ENCODE measurements at regions not wholly inside any gene's neighbourhood (a gene's known extent, or its start where the extent isn't known, plus 50 kb on each side); places are given as distances from the start of the nearest gene placed in this dataset.
"Not testable (repeated sequence)": the region's sequence is repeated elsewhere in the genome, so short reads cannot be mapped to it uniquely, and the experiment has no call there.

DNA sequence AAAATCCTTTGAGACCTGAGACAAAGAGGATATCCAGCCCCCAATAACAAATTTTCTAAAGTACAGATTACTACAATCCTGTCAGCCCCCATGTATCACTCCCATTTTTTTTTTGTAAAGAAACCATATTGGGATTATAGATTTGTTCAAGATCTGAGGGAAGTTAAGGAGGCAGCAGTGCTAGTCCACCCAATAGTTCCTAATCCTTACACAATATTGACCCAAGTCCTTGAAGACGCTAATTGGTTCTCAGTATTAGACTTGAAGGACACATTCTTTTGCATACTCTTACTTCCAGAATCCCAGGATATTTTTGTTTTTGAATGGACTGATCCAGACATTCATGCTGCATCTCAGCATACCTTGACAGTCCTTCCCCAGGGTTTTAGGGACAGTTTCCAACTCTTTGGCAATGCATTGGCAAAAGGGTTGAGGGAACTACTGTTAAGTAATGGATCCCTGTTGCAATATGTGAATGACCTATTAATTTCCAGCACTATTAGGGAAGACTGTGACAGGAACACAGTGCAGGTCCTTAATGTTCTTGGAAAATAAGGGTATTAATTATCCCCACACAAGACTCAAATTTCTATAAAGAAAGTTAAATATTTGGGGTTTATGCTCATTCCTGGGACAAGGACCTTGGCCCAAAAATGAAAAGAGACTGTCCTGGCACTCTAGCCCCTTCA, 1519.5 kb upstream of the SEL1L start:
- no peak for DNase-seq (ENCODE audit: low read depth)
- H3K4me3 ChIP-seq (ENCODE audit: low read depth, low read length) = no peak overlapping the region

GRCh38 chr14:83058068-83058467, 1524.4 kb upstream of the SEL1L start:
- no peak overlapping the region for H3K4me3 ChIP-seq (ENCODE audit: low read depth, low read length)
- no peak for DNase-seq (ENCODE audit: low read depth)
- TF ChIP-seq, protein P1, sequence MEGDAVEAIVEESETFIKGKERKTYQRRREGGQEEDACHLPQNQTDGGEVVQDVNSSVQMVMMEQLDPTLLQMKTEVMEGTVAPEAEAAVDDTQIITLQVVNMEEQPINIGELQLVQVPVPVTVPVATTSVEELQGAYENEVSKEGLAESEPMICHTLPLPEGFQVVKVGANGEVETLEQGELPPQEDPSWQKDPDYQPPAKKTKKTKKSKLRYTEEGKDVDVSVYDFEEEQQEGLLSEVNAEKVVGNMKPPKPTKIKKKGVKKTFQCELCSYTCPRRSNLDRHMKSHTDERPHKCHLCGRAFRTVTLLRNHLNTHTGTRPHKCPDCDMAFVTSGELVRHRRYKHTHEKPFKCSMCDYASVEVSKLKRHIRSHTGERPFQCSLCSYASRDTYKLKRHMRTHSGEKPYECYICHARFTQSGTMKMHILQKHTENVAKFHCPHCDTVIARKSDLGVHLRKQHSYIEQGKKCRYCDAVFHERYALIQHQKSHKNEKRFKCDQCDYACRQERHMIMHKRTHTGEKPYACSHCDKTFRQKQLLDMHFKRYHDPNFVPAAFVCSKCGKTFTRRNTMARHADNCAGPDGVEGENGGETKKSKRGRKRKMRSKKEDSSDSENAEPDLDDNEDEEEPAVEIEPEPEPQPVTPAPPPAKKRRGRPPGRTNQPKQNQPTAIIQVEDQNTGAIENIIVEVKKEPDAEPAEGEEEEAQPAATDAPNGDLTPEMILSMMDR (IDR thresholded peaks at IDR 0.05; ENCODE audit: control insufficient read depth, extremely low read depth, insufficient read depth) = no peak

More for the DNA sequence above, 1519.5 kb upstream of the SEL1L start:
- TF ChIP-seq, protein P1 (IDR thresholded peaks at IDR 0.05; ENCODE audit: control insufficient read depth, extremely low read depth, insufficient read depth) = no peak

- H3K4me3 ChIP-seq (ENCODE audit: low read depth, low read length) = no peak overlapping the region
- DNase-seq (ENCODE audit: low read depth) = no peak
- TF ChIP-seq, protein P1 (IDR thresholded peaks at IDR 0.05; ENCODE audit: control insufficient read depth, extremely low read depth, insufficient read depth) = peak; percentile 29
These were observed 1538.3 kb upstream of the SEL1L start for GRCh38 chr14:83071888-83072501.

GRCh38 chr14:83085136-83085535, 1551.5 kb upstream of the SEL1L start:
- no peak overlapping the region for H3K4me3 ChIP-seq (ENCODE audit: low read depth, low read length)
- TF ChIP-seq, protein P1 (IDR thresholded peaks at IDR 0.05; ENCODE audit: control insufficient read depth, extremely low read depth, insufficient read depth) = no peak
- DNase-seq (ENCODE audit: low read depth) = no peak

GRCh38 chr14:83085725-83086124, 1552.1 kb upstream of the SEL1L start:
- H3K4me3 ChIP-seq (ENCODE audit: low read depth, low read length) = no peak overlapping the region
- TF ChIP-seq, protein P1 (IDR thresholded peaks at IDR 0.05; ENCODE audit: control insufficient read depth, extremely low read depth, insufficient read depth) = no peak
- DNase-seq (ENCODE audit: low read depth) = no peak

GRCh38 chr14:83091991-83092956, 1558.6 kb upstream of the SEL1L start:
- DNase-seq (ENCODE audit: low read depth); H3K4me3 ChIP-seq (ENCODE audit: low read depth, low read length): not testable (repeated sequence)

DNA sequence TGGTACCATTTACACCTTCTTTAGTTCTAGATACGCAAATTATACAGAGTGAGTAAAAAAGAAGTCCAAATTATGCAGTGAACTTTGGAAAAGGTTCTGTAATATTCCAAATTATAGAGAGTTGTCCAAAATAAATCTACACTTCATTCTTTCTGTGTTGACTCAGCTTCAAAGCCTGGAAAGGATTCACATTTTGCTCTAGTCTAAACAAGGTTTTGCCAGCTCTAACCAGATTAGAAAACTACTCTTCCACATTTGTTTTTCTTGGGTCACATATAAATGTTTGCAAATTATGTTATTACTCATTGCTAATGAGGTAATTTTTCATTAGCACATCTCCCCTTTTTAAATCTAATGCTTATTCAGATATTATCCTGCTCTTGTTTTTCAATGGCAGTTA, 1562.4 kb upstream of the SEL1L start:
- TF ChIP-seq, protein P1 (IDR thresholded peaks at IDR 0.05; ENCODE audit: control insufficient read depth, extremely low read depth, insufficient read depth) = no peak
- DNase-seq (ENCODE audit: low read depth) = no peak
- no peak overlapping the region for H3K4me3 ChIP-seq (ENCODE audit: low read depth, low read length)

All from LNCaP clone FGC (cell line).